K562 (cell line): ENCODE measurements at regions not wholly inside any gene's neighbourhood (a gene's known extent, or its start where the extent isn't known, plus 50 kb on each side); places are given as distances from the start of the nearest gene placed in this dataset.

Source experiments
- ATAC-seq: fragments of 200-7000 bp; cut with Tn5 transposase; 3 replicates; pipeline ENCODE4 v1.9.1; 2020; ENCODE audit warnings: moderate library complexity
- BruUV-seq: library from RNA; stranded (reverse); fragments of 400-500 nt; replicated peaks from 2 replicates; lab custom pipeline; 2021; lab: Mats Ljungman, UMichigan
- CTCF ChIA-PET: fragments of 300-600 bp; formaldehyde crosslinking; extraction: SDS; loops from one replicate; lab custom pipeline; 2021; ENCODE audit warnings: low intra/inter-chr PET ratio; lab: Yijun Ruan, JAX
- POLR2A ChIA-PET: fragments of 300-600, 350-650 bp; sonication (Branson Sonifier 250); formaldehyde crosslinking; extraction: SDS; loops from one replicate; lab custom pipeline; 2021; ENCODE audit warnings: antibody characterized with exemption, inconsistent platforms; lab: Yijun Ruan, JAX
- DNase-seq, 4 experiments: peaks; one replicate each; pipeline versions ENCODE4 v3.0.0 to v3.0.0-alpha.2; 2011 to 2018; ENCODE audit warnings: low spot score in 3 of 4, mixed read lengths in 3 of 4; ENCODE audit errors: extremely low read depth in 1 of 4
- FAIRE-seq: peaks from 2 replicates; lab custom pipeline; 2011; peaks lifted over from hg19 to GRCh38; lab: Jason Lieb, UNC
- H2AFZ ChIP-seq: 2 replicates; pipeline ENCODE4 v1.6.0; 2011; ENCODE audit warnings: low read depth, low read length, control low read depth, inconsistent platforms
- H3K27ac ChIP-seq: fragments of 200-600 bp; 3 replicates; pipeline ENCODE4 v1.8.0; 2011; ENCODE audit warnings: low read depth, mild to moderate bottlenecking, control low read depth, inconsistent platforms, low read length, moderate library complexity, mixed read lengths; ENCODE audit errors: extremely low read depth
- H3K27me3 ChIP-seq, 2 experiments: fragments of 300-600 bp in 1 of 2; 2 replicates in 1 of 2; 3 replicates in 1 of 2; pipeline versions ENCODE4 v1.6.0 to v1.8.0; 2011; ENCODE audit warnings: inconsistent platforms in 2 of 2, low read length in 2 of 2, mild to moderate bottlenecking in 1 of 2, mixed read lengths in 1 of 2, moderate library complexity in 1 of 2; ENCODE audit not compliant: control insufficient read depth in 2 of 2, insufficient read depth in 2 of 2
- H3K36me3 ChIP-seq: fragments of 300-600 bp; 3 replicates; pipeline ENCODE4 v1.8.0; 2011; ENCODE audit warnings: mild to moderate bottlenecking, low read length, inconsistent platforms; ENCODE audit not compliant: control insufficient read depth, insufficient read depth
- H3K4me1 ChIP-seq, 2 experiments: fragments of 200-600 bp in 1 of 2; replicated peaks in 1 of 2; 2 replicates in 1 of 2; 3 replicates in 1 of 2; pipeline versions ENCODE4 v1.5.1 to v1.8.0; 2011; ENCODE audit warnings: inconsistent platforms in 2 of 2, low read length in 2 of 2, mild to moderate bottlenecking in 1 of 2, mixed read lengths in 1 of 2, moderate library complexity in 1 of 2; ENCODE audit not compliant: control insufficient read depth in 2 of 2, insufficient read depth in 2 of 2
- H3K4me2 ChIP-seq: 2 replicates; pipeline ENCODE4 v1.6.1; 2011; ENCODE audit warnings: low read length, control low read depth, inconsistent platforms, mixed read lengths; ENCODE audit not compliant: insufficient read depth
- H3K4me3 ChIP-seq: fragments of 200-600 bp; sonication (generic), shearing (Covaris generic); 2 replicates; pipeline ENCODE4 v1.5.1; 2016; ENCODE audit warnings: control low read depth, inconsistent platforms
- H3K79me2 ChIP-seq: fragments of 200-600 bp; 3 replicates; pipeline ENCODE4 v1.8.0; 2011; ENCODE audit warnings: low read length, inconsistent platforms; ENCODE audit not compliant: control insufficient read depth, insufficient read depth
- H3K9ac ChIP-seq, 2 experiments: 2 replicates each; pipeline versions ENCODE4 v1.6.0 to v1.6.1; 2011; ENCODE audit warnings: low read depth in 2 of 2, low read length in 2 of 2, control low read depth in 1 of 2, inconsistent platforms in 1 of 2, mild to moderate bottlenecking in 1 of 2, mixed read lengths in 1 of 2; ENCODE audit not compliant: insufficient read depth in 1 of 2
- H3K9me1 ChIP-seq: one replicate; pipeline ENCODE4 v1.6.0; 2011; ENCODE audit warnings: inconsistent platforms, mild to moderate bottlenecking, low read length, moderate library complexity; ENCODE audit not compliant: control insufficient read depth, insufficient read depth
- H3K9me3 ChIP-seq: replicated peaks from 2 replicates; pipeline ENCODE4 v1.5.1; 2011; ENCODE audit warnings: low read depth, low read length, inconsistent platforms; ENCODE audit not compliant: control insufficient read depth, insufficient read depth
- H4K20me1 ChIP-seq: replicated peaks from 2 replicates; pipeline ENCODE4 v1.6.1; 2011; ENCODE audit warnings: low read length, inconsistent platforms, mixed read lengths; ENCODE audit not compliant: control insufficient read depth, insufficient read depth
- E4F1 ChIP-seq: fragments of 250-450 bp; sonication (Bioruptor Pico); IDR thresholded peaks from 2 replicates; pipeline ENCODE4 v1.5.0; 2021; ENCODE audit warnings: mild to moderate bottlenecking, borderline replicate concordance
- MBD2 ChIP-seq: sonication (generic); IDR thresholded peaks from 2 replicates; pipeline ENCODE4 v1.6.1; 2016; ENCODE audit warnings: low read depth, borderline replicate concordance
- MCM5 ChIP-seq: fragments of 450-650 bp; IDR thresholded peaks from 2 replicates; pipeline ENCODE4 v1.6.1; 2016; ENCODE audit warnings: low read depth
- NKRF ChIP-seq: fragments of 450-650 bp; IDR thresholded peaks from 2 replicates; pipeline ENCODE4 v1.6.1; 2016; ENCODE audit warnings: borderline replicate concordance
- POLR3A ChIP-seq: IDR thresholded peaks from 2 replicates; pipeline ENCODE4 v1.6.1; 2011; ENCODE audit warnings: borderline replicate concordance, mild to moderate bottlenecking, moderate library complexity; ENCODE audit not compliant: insufficient read length, insufficient read depth; ENCODE audit errors: extremely low read depth
- RAD21 ChIP-seq, 2 experiments: fragments of 250-450 bp in 1 of 2; fragments of 450-650 bp in 1 of 2; sonication (Bioruptor Pico) in 1 of 2; formaldehyde crosslinking in 1 of 2; IDR thresholded peaks in 1 of 2; conservative IDR thresholded peaks in 1 of 2; 2 replicates each; pipeline versions ENCODE4 v1.4.0 to v1.8.0; 2020 to 2022; ENCODE audit warnings: mild to moderate bottlenecking in 2 of 2, moderate library complexity in 1 of 2
- SNRNP70 ChIP-seq: fragments of 200-400 bp; formaldehyde crosslinking; optimal IDR thresholded peaks from 2 replicates; pipeline ENCODE3; 2017; ENCODE audit warnings: low read depth, low read length
- TEAD1 ChIP-seq, 2 experiments: fragments of 450-650 bp in 1 of 2; sonication (generic) in 1 of 2; formaldehyde crosslinking; IDR thresholded peaks; 2 replicates each; pipeline versions ENCODE4 v1.4.0 to v1.8.0; 2020 to 2022; ENCODE audit warnings: mild to moderate bottlenecking in 2 of 2, missing genetic modification reagents in 1 of 2
- ZBTB49 ChIP-seq: sonication (generic); formaldehyde crosslinking; IDR thresholded peaks from 2 replicates; pipeline ENCODE4 v1.8.0; 2022; ENCODE audit warnings: missing genetic modification reagents, mild to moderate bottlenecking, borderline replicate concordance
- ZNF449 ChIP-seq: fragments of 250-450 bp; sonication (Bioruptor Pico); IDR thresholded peaks from 2 replicates; pipeline ENCODE4 v1.8.0; 2022; ENCODE audit warnings: moderate library complexity, mild to moderate bottlenecking, inconsistent platforms
- ZNF79 ChIP-seq: fragments of 250-450 bp; sonication (Bioruptor Pico); IDR thresholded peaks from 2 replicates; pipeline ENCODE4 v1.4.0; 2020; ENCODE audit warnings: low read depth, mild to moderate bottlenecking, moderate library complexity
- in situ Hi-C: fragments of 300-500 bp; cut with MboI; formaldehyde crosslinking; loops from 4 replicates; pipeline ENCODE4 v1.15.0; 2018; ENCODE audit warnings: inconsistent platforms, mixed read lengths
- intact Hi-C: fragments of 100-400 bp; cut with micrococcal nuclease; formaldehyde crosslinking; loops from 2 replicates; pipeline ENCODE4 v1.14.2; 2022

GRCh38 chr1:118247593-118247992 lies 62.6 kb upstream of the SPAG17 start (continued):
- peak in 1 of 2 experiments; percentile 56; a peak in 3 of 4 replicates for TF ChIP-seq RAD21 (CRISPR knock-in tag; conservative IDR thresholded peaks at IDR 0.05 in 1 of 2, IDR thresholded peaks at IDR 0.05 in 1 of 2)
- no peak for TF ChIP-seq E4F1 (CRISPR knock-in tag)
- TF ChIP-seq TEAD1 (CRISPR knock-in tag; IDR thresholded peaks at IDR 0.05): no peak
- TF ChIP-seq ZNF449 (CRISPR knock-in tag): no peak

- no peak overlapping the region for H2AFZ ChIP-seq
- ATAC-seq: no peak
- CTCF ChIA-PET: no interaction called here
- H3K36me3 ChIP-seq: no peaks in the 10 kb centered on the region
- H3K4me2 ChIP-seq: no peak overlapping the region
- POLR2A ChIA-PET: interaction anchor here (1.5 kb wide), 1 partner anchor 9 kb away, joined by 3 read pairs; no protein-coding TSS in a partner anchor
- FAIRE-seq: no peak
- no peak overlapping the region for H3K4me3 ChIP-seq
- H4K20me1 ChIP-seq: no peaks in the 10 kb centered on the region
- H3K27ac ChIP-seq: no peak overlapping the region
- H3K9me3 ChIP-seq: no peaks in the 10 kb centered on the region
- no TSS peak for BruUV-seq
- no peaks in the 10 kb centered on the region for H3K9me1 ChIP-seq
- in situ Hi-C loops: no loop called here
- intact Hi-C loops: loop anchor here (1.0 kb wide), 1 partner anchor 92 kb away; no protein-coding TSS in a partner anchor
- no peak overlapping the region for H3K9ac ChIP-seq
- H3K27me3 ChIP-seq: no peaks in the 10 kb centered on the region
- H3K79me2 ChIP-seq: no peaks in the 10 kb centered on the region
- DNase-seq: no peak
- no peaks in the 10 kb centered on the region for H3K4me1 ChIP-seq
- no peak for TF ChIP-seq ZBTB49 (CRISPR knock-in tag)
- no peak for TF ChIP-seq NKRF
- TF ChIP-seq ZNF79 (CRISPR knock-in tag): no peak
- TF ChIP-seq POLR3A: no peak
- TF ChIP-seq MCM5: no peak
- no peak for TF ChIP-seq MBD2
- TF ChIP-seq SNRNP70: no peak
Measured at GRCh38 chr1:118246646-118247045, 61.6 kb upstream of the SPAG17 start.
